B cell (primary cell): ENCODE measurements at regions not wholly inside any gene's neighbourhood (a gene's known extent, or its start where the extent isn't known, plus 50 kb on each side); places are given as distances from the start of the nearest gene placed in this dataset.

Experiments
- ATAC-seq: fragments of 200-7000 bp; cut with Tn5 transposase; one replicate; pipeline ENCODE4 v1.10.0; 2021; ENCODE audit warnings: low read depth, mild to moderate bottlenecking, moderate number of reproducible peaks, moderate library complexity
- CTCF ChIA-PET: fragments of 350-600 bp; sonication (Branson Sonifier 250); formaldehyde crosslinking; loops from one replicate; lab custom pipeline; 2021; ENCODE audit warnings: antibody characterized with exemption, inconsistent platforms; lab: Charles Lee
- POLR2A ChIA-PET: fragments of 350-600 bp; sonication (Branson Sonifier 250); formaldehyde crosslinking; loops from one replicate; lab custom pipeline; 2021; ENCODE audit warnings: antibody characterized with exemption; lab: Charles Lee
- DNase-seq: peaks from one replicate; pipeline ENCODE4 v3.0.0; 2013
- H2AFZ ChIP-seq: 2 replicates; pipeline ENCODE4 v1.6.1; 2012; ENCODE audit warnings: mild to moderate bottlenecking, low read depth, low read length; ENCODE audit not compliant: insufficient read depth, poor library complexity, severe bottlenecking
- H3K27ac ChIP-seq, 2 donors: 1 replicate in 1 of 2; 2 replicates in 1 of 2; pipeline ENCODE4 v1.5.1; 2012 to 2013; ENCODE audit warnings: low read length in 2 of 2, mild to moderate bottlenecking in 2 of 2, moderate library complexity in 1 of 2
- H3K27me3 ChIP-seq, 4 experiments: fragments of 200-600 bp in 1 of 4; sonication (generic) in 1 of 4; replicated peaks in 1 of 4; 1 replicate in 2 of 4; 2 replicates in 2 of 4; pipeline versions ENCODE4 v1.6.1 to v1.7.0; 2013 to 2016; ENCODE audit warnings: low read length in 3 of 4, mild to moderate bottlenecking in 2 of 4, mixed read lengths in 1 of 4, moderate library complexity in 1 of 4; ENCODE audit not compliant: insufficient read depth in 4 of 4, control insufficient read depth in 3 of 4; ENCODE audit errors: control extremely low read depth in 1 of 4
- H3K36me3 ChIP-seq, 2 experiments: replicated peaks in 1 of 2; 1 replicate in 1 of 2; 2 replicates in 1 of 2; pipeline versions ENCODE4 v1.6.1 to v1.7.1; 2013; ENCODE audit warnings: low read length in 1 of 2; ENCODE audit not compliant: insufficient read depth in 2 of 2, control insufficient read depth in 1 of 2; ENCODE audit errors: control extremely low read depth in 1 of 2, extremely low read depth in 1 of 2
- H3K4me1 ChIP-seq, 2 donors: fragments of 200-600 bp in 1 of 2; sonication (generic) in 1 of 2; 1 replicate in 1 of 2; 2 replicates in 1 of 2; pipeline versions ENCODE4 v1.5.1 to v1.6.1; 2013 to 2017; ENCODE audit warnings: low read length in 2 of 2; ENCODE audit not compliant: control insufficient read depth in 2 of 2, insufficient read depth in 2 of 2
- H3K4me2 ChIP-seq: replicated peaks from 2 replicates; pipeline ENCODE3; 2012; ENCODE audit warnings: mild to moderate bottlenecking, low read depth, low read length; ENCODE audit not compliant: poor library complexity, severe bottlenecking
- H3K4me3 ChIP-seq, 5 experiments: fragments of 200-600 bp in 1 of 5; sonication (generic) in 1 of 5; 1 replicate in 3 of 5; 2 replicates in 2 of 5; pipeline versions ENCODE4 v1.5.1 to v1.7.0; 2011 to 2016; ENCODE audit warnings: low read length in 4 of 5, mild to moderate bottlenecking in 4 of 5, low read depth in 2 of 5, control low read depth in 1 of 5, moderate library complexity in 1 of 5; ENCODE audit not compliant: insufficient read depth in 1 of 5; ENCODE audit errors: control extremely low read depth in 1 of 5, extremely low read depth in 1 of 5
- H3K79me2 ChIP-seq: fragments of 200-600 bp; sonication (generic); one replicate; pipeline ENCODE4 v1.6.0; 2016; ENCODE audit warnings: low read length; ENCODE audit not compliant: control insufficient read depth, insufficient read depth
- H3K9ac ChIP-seq: fragments of 200-600 bp; sonication (generic); 2 replicates; pipeline ENCODE4 v1.6.1; 2017; ENCODE audit warnings: mild to moderate bottlenecking, low read length, moderate library complexity
- H3K9me3 ChIP-seq, 3 donors: one replicate each; pipeline versions ENCODE4 v1.6.1 to v1.7.1; 2013; ENCODE audit warnings: low read length in 2 of 3; ENCODE audit not compliant: control insufficient read depth in 2 of 3, insufficient read depth in 1 of 3; ENCODE audit errors: control extremely low read depth in 1 of 3
- H4K20me1 ChIP-seq: 2 replicates; pipeline ENCODE4 v1.6.0; 2012; ENCODE audit warnings: mild to moderate bottlenecking, low read length; ENCODE audit not compliant: insufficient read depth, control insufficient read depth, poor library complexity, severe bottlenecking
- H3K27ac Mint-ChIP-seq: one replicate; pipeline ENCODE4 v1.8.0; 2021; ENCODE audit warnings: mixed read lengths
- H3K27me3 Mint-ChIP-seq: one replicate; pipeline ENCODE4 v1.8.0; 2021; ENCODE audit warnings: mixed read lengths
- H3K4me1 Mint-ChIP-seq: one replicate; pipeline ENCODE4 v1.8.0; 2021; ENCODE audit warnings: mixed read lengths
- H3K4me3 Mint-ChIP-seq: one replicate; pipeline ENCODE4 v1.8.0; 2021; ENCODE audit warnings: mixed read lengths
- H3K9me3 Mint-ChIP-seq: one replicate; pipeline ENCODE4 v1.8.0; 2022; ENCODE audit warnings: mixed read lengths; ENCODE audit not compliant: insufficient read depth
- CTCF ChIP-seq: fragments of 200-600 bp; IDR thresholded peaks from one replicate; pipeline ENCODE4 v1.8.0; 2022; ENCODE audit warnings: antibody characterized with exemption, mild to moderate bottlenecking
- EZH2 ChIP-seq: IDR thresholded peaks from 2 replicates; pipeline ENCODE4 v1.6.1; 2012; ENCODE audit warnings: borderline replicate concordance, low read depth, mild to moderate bottlenecking, moderate library complexity, low read length; ENCODE audit not compliant: insufficient read depth, poor library complexity, severe bottlenecking
- WGBS: methylation state at CpG from one replicate; pipeline ENCODE4 v1.1.5; 2013; ENCODE audit warnings: missing lambda C conversion rate; ENCODE audit not compliant: insufficient coverage; 5-methylcytosine and 5-hydroxymethylcytosine counted together
- intact Hi-C: fragments of 100-400 bp; cut with micrococcal nuclease; formaldehyde crosslinking; loops from one replicate; pipeline ENCODE4 v1.10.0; 2022

- Histone ChIP-seq H2AFZ (no peak overlapping the region), H4K20me1 (peaks cover 11% of the 10 kb centered on the region), H3K36me3 (no peaks in the 10 kb centered on the region), H3K4me2 (peak overlapping the region; percentile 56), H3K4me3 (no peak overlapping the region), H3K4me1 (peaks cover 41 to 42% of the 10 kb centered on the region in 2 donors), H3K27ac (no peak overlapping the region), H3K79me2 (no peaks in the 10 kb centered on the region), H3K9me3 (peaks cover 0 to 11% (median 0%) of the 10 kb centered on the region in 3 donors), H3K27me3 (peaks cover 0 to 48% (median 24%) of the 10 kb centered on the region in 4 experiments), H3K9ac (no peak overlapping the region)
- intact Hi-C loops = no loop called here
- Mint-ChIP-seq H3K4me3 (no peak overlapping the region), H3K27me3 (peaks cover 26% of the 10 kb centered on the region), H3K9me3 (no peaks in the 10 kb centered on the region), H3K27ac (no peak overlapping the region), H3K4me1 (peaks cover 29% of the 10 kb centered on the region)
- TF ChIP-seq CTCF (no peak), EZH2 (no peak)
- CTCF ChIA-PET = interaction anchor here (1.0 kb wide), 1 partner anchor 50 kb away, joined by 3 read pairs; no protein-coding TSS in a partner anchor
- POLR2A ChIA-PET = interaction anchor here (0.6 to 1.2 kb wide), 2 partner anchors 22 to 295 kb away, joined by 3 to 4 read pairs; no protein-coding TSS in a partner anchor
- WGBS = 95% methylated on average over 11 of the region's 14 CpGs
- DNase-seq = no peak
- ATAC-seq = no peak
Measured at GRCh38 chr17:77894126-77894956, 64.2 kb upstream of the TNRC6C start.
